Pancreas (tissue), 10 donors: ENCODE measurements at regions not wholly inside any gene's neighbourhood (a gene's known extent, or its start where the extent isn't known, plus 50 kb on each side); places are given as distances from the start of the nearest gene placed in this dataset.

Source experiments
- ATAC-seq, 4 donors: fragments of 200-7000 bp; cut with Tn5 transposase; one replicate each; pipeline versions ENCODE4 v1.8.0 to v1.9.1; 2020; ENCODE audit warnings: mild to moderate bottlenecking in 4 of 4, moderate library complexity in 4 of 4
- DNase-seq, 6 donors: peaks; one replicate each; pipeline ENCODE4 v3.0.0-alpha.2; 2020
- FAIRE-seq: peaks from 2 replicates; lab custom pipeline; 2012; peaks lifted over from hg19 to GRCh38; lab: Jason Lieb, UNC
- H3K27ac ChIP-seq, 4 donors: fragments of 200-600 bp; sonication (generic); 1 replicate in 3 of 4; 2 replicates in 1 of 4; pipeline versions ENCODE4 v1.5.0 to v1.8.0; 2020
- H3K27me3 ChIP-seq, 4 donors: fragments of 200-600 bp; one replicate each; pipeline ENCODE4 v1.8.0; 2021
- H3K36me3 ChIP-seq, 3 donors: fragments of 200-600 bp; sonication (generic) in 1 of 3; one replicate each; pipeline versions ENCODE4 v1.5.0 to v1.8.0; 2020 to 2021
- H3K4me1 ChIP-seq, 3 donors: fragments of 200-600 bp; one replicate each; pipeline ENCODE4 v1.8.0; 2021
- H3K4me3 ChIP-seq, 4 donors: fragments of 200-600 bp; sonication (generic) in 2 of 4; one replicate each; pipeline versions ENCODE4 v1.5.0 to v1.8.0; 2020 to 2021
- H3K9me3 ChIP-seq, 4 donors: fragments of 200-600 bp; one replicate each; pipeline ENCODE4 v1.8.0; 2021
- CTCF ChIP-seq, 4 donors: fragments of 200-600 bp; sonication (generic) in 3 of 4; IDR thresholded peaks; one replicate each; pipeline versions ENCODE4 v1.5.0 to v1.8.0; 2021; ENCODE audit warnings: antibody characterized with exemption in 4 of 4
- WGBS, 2 donors: extraction: QIAGEN DNeasy Blood & Tissue Kit; methylation state at CpG; one replicate each; pipeline ENCODE4 v1.1.7; 2013; 5-methylcytosine and 5-hydroxymethylcytosine counted together
- intact Hi-C, 3 donors: fragments of 100-400 bp; cut with DNase I; formaldehyde crosslinking; loops; one replicate each; pipeline versions ENCODE4 v1.11.1 to v1.14.2; 2022
- donor health status: healthy with polysubstance abuse.
- donor health status: DM: no; HTN: no; CAD: no; lungs with moderate emphysema.
- donor health status: DM: no; HTN: no; CAD: no.
- donor health status: control.
- donor health status: control.
- donor health status: Bipolar disorder and iron deficiency.
- donor health status: DM: yes; HTN: yes; CAD: no.
- donor health status: DM: no; HTN: no; CAD: no.
- donor health status: DM: no; HTN: no; CAD: no.
- donor health status: DM: yes; HTN: yes; CAD: no.

- Histone ChIP-seq H3K9me3 (no peaks in the 10 kb centered on the region), H3K27me3 (no peaks in the 10 kb centered on the region), H3K4me1 (peaks cover 0 to 8% (median 0%) of the 10 kb centered on the region in 3 donors), H3K27ac (no peak overlapping the region), H3K36me3 (no peaks in the 10 kb centered on the region), H3K4me3 (no peak overlapping the region)
- 75 to 80% methylated on average over 16 of the region's 16 CpGs for WGBS, 2 donors
- DNase-seq (no peak), ATAC-seq (no peak), FAIRE-seq (no peak)
- no peak for TF ChIP-seq CTCF (IDR thresholded peaks at IDR 0.05)
- intact Hi-C loops = no loop called here
Observed at GRCh38 chr18:46215902-46216723, 111.9 kb downstream of the HAUS1 start.

- H3K9me3 ChIP-seq = no peaks in the 10 kb centered on the region
- no peak for ATAC-seq
- no peak for FAIRE-seq
- WGBS, 2 donors = 80 to 85% methylated on average over 3 of the region's 3 CpGs
- DNase-seq = no peak
- intact Hi-C loops = no loop called here
- TF ChIP-seq CTCF (IDR thresholded peaks at IDR 0.05) = no peak
- H3K27ac ChIP-seq = no peak overlapping the region
- H3K27me3 ChIP-seq = no peaks in the 10 kb centered on the region
- H3K36me3 ChIP-seq = no peaks in the 10 kb centered on the region
- H3K4me1 ChIP-seq = no peaks in the 10 kb centered on the region
- H3K4me3 ChIP-seq = no peak overlapping the region
Observed at GRCh38 chr18:46220116-46220515, 115.9 kb downstream of the HAUS1 start.

- no peak for ATAC-seq
- intact Hi-C loops = no loop called here
- Histone ChIP-seq H3K36me3 (no peaks in the 10 kb centered on the region), H3K9me3 (no peaks in the 10 kb centered on the region), H3K4me1 (peaks cover 0 to 8% (median 0%) of the 10 kb centered on the region in 3 donors), H3K4me3 (no peak overlapping the region), H3K27me3 (no peaks in the 10 kb centered on the region), H3K27ac (no peak overlapping the region)
- no peak for FAIRE-seq
- WGBS, 2 donors = 94 to 97% methylated on average over 3 of the region's 3 CpGs
- no peak for DNase-seq
- no peak for TF ChIP-seq CTCF (IDR thresholded peaks at IDR 0.05)
Observed at GRCh38 chr18:46222093-46222492, 117.9 kb downstream of the HAUS1 start.

GRCh38 chr18:46222710-46223360 lies 118.7 kb downstream of the HAUS1 start:
- ATAC-seq (no peak), DNase-seq (no peak), FAIRE-seq (no peak)
- peaks cover 0 to 8% (median 0%) of the 10 kb centered on the region in 3 donors for H3K4me1 ChIP-seq
- no peak for TF ChIP-seq CTCF (IDR thresholded peaks at IDR 0.05)
- no peaks in the 10 kb centered on the region for H3K27me3 ChIP-seq
- H3K27ac ChIP-seq = no peak overlapping the region
- no peak overlapping the region for H3K4me3 ChIP-seq
- no peaks in the 10 kb centered on the region for H3K36me3 ChIP-seq
- intact Hi-C loops = no loop called here
- no peaks in the 10 kb centered on the region for H3K9me3 ChIP-seq
- WGBS, 2 donors = 87 to 93% methylated on average over 8 of the region's 8 CpGs
